Tibial nerve (tissue), 4 donors: ENCODE measurements at regions not wholly inside any gene's neighbourhood (a gene's known extent, or its start where the extent isn't known, plus 50 kb on each side); places are given as distances from the start of the nearest gene placed in this dataset.

Experiments used
- EP300 ChIP-seq, 2 donors: sonication (generic); formaldehyde crosslinking; IDR thresholded peaks; one replicate each; pipeline ENCODE4 v1.6.1; 2017; ENCODE audit warnings: antibody characterized with exemption in 2 of 2, mild to moderate bottlenecking in 1 of 2
- POLR2A ChIP-seq, 2 donors: fragments of 450-650 bp; IDR thresholded peaks; one replicate each; pipeline ENCODE4 v1.6.1; 2017; ENCODE audit warnings: antibody characterized with exemption in 2 of 2, mild to moderate bottlenecking in 2 of 2, moderate library complexity in 2 of 2
- TF ChIP-seq, protein P1 (sequence below), 5 experiments: fragments of 200-600 bp in 3 of 5; fragments of 450-650 bp in 2 of 5; sonication (generic) in 3 of 5; IDR thresholded peaks; one replicate each; pipeline ENCODE4 v1.5.1; 2016 to 2019; ENCODE audit warnings: antibody characterized with exemption in 5 of 5, mild to moderate bottlenecking in 3 of 5, moderate library complexity in 2 of 5

DNA sequence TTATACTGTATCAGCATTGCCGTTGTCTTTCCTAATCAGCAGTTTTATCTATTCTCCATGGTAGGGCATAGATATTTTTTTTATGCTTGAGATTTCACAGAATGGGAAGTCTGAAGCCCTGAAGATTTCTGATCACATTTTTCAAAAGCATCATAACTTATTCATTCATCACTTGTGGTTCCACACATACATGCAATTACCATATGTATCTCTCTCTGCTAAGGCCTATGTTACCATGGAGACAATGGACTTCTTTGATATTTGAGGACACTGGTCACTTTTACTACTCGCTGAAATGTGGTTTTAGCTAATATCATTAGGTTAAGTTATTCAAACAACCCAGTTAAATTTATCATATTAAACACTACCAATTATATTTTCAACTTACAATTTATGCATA is 1827.0 kb downstream of the MRPL39 start:
- TF ChIP-seq, protein P1, sequence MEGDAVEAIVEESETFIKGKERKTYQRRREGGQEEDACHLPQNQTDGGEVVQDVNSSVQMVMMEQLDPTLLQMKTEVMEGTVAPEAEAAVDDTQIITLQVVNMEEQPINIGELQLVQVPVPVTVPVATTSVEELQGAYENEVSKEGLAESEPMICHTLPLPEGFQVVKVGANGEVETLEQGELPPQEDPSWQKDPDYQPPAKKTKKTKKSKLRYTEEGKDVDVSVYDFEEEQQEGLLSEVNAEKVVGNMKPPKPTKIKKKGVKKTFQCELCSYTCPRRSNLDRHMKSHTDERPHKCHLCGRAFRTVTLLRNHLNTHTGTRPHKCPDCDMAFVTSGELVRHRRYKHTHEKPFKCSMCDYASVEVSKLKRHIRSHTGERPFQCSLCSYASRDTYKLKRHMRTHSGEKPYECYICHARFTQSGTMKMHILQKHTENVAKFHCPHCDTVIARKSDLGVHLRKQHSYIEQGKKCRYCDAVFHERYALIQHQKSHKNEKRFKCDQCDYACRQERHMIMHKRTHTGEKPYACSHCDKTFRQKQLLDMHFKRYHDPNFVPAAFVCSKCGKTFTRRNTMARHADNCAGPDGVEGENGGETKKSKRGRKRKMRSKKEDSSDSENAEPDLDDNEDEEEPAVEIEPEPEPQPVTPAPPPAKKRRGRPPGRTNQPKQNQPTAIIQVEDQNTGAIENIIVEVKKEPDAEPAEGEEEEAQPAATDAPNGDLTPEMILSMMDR (IDR thresholded peaks at IDR 0.05), result no peak
- TF ChIP-seq POLR2A (IDR thresholded peaks at IDR 0.05) (no peak), EP300 (IDR thresholded peaks at IDR 0.05) (no peak)
